HL-60/S4 (cell line): ENCODE measurements at regions not wholly inside any gene's neighbourhood (a gene's known extent, or its start where the extent isn't known, plus 50 kb on each side); places are given as distances from the start of the nearest gene placed in this dataset.
"Not testable (repeated sequence)": the region's sequence is repeated elsewhere in the genome, so short reads cannot be mapped to it uniquely, and the experiment has no call there.

Experiments used
- in situ Hi-C: fragments of 300-500 bp; cut with MboI; formaldehyde crosslinking; loops from 2 replicates; pipeline ENCODE4 v1.14.3; 2022; ENCODE audit warnings: low sequenced_read_pairs

DNA sequence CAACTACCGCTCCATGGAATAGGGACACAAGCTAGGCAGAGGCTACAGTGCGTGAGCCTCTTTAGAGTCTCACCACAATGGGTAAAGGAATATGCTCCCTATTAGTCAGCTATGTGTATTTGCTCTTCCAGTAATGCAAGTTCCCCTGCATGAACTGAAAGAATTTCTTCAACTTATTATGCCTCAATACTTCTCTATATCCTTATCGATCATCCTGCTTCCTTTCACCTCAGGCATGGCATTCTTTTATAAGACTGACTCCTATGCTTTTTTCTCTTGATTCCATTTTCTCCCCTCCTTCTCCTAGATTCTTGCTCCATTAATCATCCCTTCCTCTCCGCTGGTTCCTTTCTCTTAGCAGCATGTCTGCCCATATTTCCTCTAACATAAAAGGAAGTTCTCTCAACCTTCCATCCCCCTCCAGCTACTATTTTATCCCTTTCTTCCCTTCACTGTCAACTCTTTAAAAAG, 94.5 kb upstream of the CPM start:
- in situ Hi-C loops, result no loop called here

DNA sequence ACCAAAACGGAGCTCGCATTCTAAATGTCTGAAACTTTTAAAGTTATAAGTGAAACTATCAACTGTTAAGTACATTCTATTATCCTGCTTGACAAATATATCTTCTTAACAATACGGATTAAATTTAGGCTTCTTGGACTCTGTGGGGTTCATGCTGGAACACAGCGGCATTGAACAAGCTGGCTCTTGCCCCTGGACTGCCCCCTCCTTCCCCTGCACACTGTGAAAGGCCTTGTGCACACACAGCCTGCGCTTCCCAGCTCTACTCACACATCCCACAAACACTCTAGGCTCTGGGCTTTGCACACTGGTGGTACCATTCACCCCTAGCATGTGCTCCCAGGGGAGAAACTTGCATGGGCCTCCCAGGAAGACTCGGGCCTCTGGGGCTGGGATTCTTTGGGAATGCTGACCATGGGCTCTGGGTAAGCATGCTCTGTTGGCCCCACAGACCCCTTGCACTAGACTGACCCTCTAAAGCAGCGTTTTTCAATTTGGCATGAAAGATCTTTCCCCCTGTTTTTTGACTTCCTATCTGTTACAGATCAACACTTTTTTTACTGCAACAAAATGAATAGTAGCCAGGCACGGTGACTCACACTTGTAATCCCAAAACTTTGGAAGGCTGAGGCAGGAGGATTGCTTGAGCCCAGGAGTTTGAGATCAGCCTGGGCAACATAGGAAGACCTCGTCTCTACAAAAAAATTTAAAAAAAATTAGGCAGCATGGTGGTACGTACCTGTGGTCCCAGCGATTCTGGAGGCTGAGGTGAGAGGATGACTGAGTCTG, 96.2 kb upstream of the CPM start:
- in situ Hi-C loops, result no loop called here

DNA sequence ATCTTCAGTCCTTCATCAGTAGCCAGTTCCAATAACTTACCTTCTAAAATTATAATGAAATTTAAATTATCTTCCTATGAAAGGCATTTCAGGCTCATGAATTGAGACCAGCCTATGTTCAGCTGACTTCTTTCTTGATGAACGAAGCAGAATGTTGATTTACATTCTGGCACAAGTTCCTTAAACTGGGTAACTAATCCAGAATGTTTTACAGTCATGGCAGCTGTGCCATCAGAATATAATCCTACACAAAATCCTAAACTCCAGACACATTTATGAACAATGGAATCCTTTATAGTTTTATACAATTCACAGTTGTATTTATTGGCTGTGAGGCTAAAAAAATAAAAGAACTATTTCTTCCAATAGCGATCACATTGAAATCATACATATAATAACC, 97.3 kb upstream of the CPM start:
- in situ Hi-C loops, result no loop called here

DNA sequence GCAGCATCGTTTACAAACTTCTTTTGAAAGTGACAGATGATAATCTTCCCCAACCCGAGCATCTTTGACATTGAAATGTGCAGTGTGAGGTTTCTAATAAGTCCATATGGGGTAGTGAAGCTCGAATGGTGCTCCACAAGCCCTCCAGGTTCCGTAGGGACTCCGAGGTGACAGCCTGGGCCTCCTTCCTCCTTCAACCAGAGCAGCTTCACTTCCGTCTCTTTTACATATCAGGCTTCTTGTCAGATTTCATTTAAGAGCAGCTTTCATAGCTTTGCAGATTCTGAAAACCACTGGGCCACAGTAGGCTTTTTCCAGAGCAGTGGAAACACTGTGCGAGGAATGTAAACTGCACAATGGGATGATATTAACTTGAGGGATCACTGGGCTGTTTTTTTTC, 103.6 kb upstream of the CPM start:
- in situ Hi-C loops, result no loop called here

DNA sequence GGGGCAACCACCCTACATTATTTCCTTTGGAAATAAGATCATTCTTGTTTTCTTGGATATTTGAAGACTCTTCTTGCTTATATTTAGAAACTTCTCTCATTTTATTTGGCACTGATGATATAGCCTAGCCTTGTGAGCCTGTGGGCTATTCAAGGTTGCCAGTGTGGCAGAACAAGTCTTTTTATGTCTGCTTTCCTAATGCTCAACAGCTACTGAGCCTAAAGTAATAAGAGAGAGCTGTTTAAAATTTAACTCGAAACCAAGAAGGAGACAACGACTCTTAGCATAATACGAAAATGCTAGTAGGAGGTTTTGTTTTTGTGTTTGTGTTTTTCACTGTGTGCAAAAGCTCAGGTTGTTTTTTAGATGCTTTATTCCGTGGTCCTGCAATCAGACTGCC, 104.0 kb upstream of the CPM start:
- in situ Hi-C loops, result no loop called here

DNA sequence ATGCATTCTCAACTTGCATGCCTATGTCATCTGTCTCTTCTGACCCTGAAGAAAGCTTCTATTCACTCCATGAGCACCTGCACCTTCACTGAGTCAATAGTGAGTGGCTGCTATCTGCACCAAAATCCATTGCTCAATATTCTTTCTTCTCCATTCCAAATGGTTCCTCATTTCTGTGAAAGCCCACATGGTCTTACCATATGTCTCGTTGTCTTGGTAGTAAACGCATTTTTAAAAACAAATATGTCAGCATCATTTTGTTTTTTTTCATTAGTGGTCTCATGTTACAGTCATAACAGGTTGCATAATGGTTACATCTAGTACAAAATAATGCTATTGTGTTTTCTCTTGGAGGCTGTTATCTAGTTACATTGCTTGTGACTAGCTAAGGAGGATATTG, 106.9 kb upstream of the CPM start:
- in situ Hi-C loops, result no loop called here

DNA sequence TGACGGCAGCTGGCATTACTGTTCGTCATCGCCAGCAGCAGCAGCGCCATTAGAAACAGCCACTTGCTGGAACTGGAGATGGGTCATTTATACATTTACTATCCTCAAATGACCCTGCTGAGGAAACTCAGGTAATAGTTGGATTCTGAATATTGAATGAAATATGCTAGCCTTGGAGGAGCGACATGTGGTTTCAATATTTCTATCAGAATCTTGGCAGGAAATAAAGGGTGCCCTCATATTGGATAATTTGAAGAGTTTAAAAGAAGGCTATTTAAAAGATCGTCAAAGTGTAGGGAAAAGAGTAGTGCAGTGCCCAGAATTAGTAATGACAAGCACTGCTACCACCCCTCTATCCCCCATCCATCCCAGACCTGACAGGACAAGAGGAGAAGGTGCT, 109.6 kb upstream of the CPM start:
- in situ Hi-C loops, result no loop called here

DNA sequence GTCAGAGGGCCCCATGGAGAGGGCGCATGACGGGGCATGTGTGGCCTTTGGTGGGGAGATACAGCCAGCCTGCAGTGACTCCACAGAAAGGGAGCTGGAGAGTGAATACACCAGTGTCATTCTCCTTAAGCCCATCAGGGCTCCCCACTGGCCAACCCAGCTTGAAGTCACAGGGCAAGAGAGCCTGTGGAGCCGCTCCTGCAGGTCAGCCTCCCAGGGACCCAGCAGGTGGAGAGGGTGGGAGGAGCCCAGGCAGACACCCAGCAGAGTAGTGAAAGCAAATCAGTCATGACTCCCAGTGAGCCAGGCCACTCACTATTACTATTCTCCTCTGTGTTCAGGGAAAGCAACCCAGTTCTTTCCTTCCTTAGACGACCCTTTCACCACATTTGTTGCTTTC, 110.0 kb upstream of the CPM start:
- in situ Hi-C loops, result no loop called here

DNA sequence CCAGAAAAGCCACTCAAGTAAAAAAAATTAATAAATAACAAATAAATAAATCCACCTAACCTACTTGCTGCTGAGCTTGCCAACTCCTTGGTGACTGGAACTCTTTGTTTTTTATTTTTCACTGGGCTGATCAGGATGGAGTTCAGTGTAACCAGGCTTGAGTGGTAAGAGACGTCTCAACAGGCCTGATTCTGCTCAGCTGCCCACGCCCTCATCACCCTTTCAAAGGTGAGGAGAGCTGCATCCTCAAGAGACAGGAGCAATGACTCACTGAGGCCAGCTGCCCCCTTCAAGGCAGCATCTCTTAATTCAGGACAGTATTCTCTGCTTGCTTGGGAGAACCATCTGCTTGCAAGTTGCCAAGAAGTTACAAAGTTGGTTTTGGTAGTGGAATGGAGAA, 111.9 kb upstream of the CPM start:
- in situ Hi-C loops, result no loop called here

DNA sequence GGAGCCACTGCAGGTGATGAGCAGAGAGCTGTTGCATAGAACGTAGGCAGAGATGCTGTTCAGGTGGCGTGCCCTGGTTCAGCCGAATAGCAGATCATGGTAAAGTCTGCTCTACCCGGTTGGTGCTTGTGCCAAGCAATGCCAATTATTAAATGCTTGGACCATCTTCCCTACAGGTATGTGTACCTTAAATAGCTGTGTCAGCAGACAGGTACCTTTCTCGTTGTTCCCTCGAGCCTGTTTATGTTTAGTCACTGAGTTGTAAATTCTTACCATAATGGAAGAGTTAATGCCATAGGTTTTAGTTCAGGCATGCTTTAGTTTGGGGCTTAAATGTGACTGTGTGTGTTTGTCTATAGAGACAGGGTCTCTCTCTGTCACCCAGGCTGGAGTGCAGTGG, 112.5 kb upstream of the CPM start:
- in situ Hi-C loops, result no loop called here

DNA sequence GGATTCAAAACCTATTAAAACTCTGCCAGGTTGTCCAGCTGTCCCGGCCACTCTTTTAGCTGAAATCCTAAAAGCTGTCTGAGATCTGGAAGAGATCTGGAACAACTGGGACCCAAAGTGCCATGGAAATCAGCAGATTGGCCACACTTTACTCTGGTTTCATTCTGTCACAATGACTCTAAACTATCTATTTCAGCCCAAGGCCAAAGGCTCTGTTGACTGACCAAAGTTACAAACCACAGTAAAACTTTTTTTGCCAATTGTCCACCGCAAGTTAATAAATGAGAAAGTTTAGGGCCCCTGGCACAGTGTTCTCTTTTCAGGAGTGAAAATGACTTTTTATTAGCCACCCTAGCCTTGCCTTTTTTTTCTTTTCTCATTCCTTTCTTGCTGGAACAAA, 113.4 kb upstream of the CPM start:
- in situ Hi-C loops, result no loop called here

DNA sequence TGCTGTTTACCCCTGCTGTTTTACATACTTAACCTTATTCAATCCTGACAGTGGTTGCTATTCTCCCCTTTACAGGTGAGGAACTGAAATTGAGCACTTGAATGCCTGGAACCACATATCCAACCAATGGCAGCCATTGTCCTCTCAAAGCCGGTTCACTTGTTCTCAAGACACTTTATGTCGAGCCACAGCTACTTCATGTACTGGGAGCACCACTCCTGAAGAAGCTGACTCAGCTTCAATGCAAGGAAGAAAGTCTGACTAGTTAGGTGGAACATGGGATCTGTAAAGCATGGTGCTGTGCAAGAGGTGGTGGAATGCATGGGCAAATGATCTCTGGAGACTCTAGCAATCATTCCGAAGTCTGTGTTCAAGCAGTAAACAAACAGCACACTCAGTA, 113.9 kb upstream of the CPM start:
- in situ Hi-C loops, result no loop called here

DNA sequence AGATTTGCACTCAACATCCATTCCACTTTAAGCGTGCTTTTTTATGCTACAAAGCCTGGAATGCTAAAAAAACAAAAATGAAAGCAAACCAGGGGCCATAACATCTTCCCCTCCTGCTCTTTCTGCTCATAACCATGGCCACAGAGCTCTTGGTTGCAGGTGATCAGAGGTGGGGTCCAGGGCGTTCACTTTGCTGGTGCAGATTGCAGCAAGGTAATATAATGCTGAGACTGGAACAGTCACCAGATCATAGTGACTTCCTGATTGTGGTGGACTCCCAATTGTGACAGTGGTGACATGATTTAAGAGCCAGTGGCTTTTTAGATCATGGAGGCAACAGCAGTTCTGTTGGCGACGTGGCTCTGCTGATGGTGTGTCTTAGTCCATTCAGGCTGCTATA, 115.0 kb upstream of the CPM start:
- in situ Hi-C loops, result no loop called here

DNA sequence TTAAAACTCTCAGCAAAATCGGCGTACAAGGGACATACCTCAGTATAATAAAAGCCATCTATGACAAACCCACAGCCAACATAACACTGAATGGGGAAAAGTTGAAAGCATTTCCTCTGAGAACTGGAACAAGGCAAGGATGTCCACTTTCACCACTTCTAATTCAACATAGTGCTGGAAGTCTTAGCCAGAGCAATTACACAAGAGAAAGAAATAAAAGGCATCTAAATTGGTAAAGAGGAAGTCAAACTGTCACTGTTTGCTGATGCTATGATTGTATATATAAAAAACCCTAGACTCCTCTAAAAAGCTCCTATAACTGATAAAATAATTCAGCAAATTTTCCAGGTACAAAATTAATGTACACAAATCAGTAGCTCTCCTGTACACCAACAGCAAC, 116.9 kb upstream of the CPM start:
- in situ Hi-C loops, result not testable (repeated sequence)

DNA sequence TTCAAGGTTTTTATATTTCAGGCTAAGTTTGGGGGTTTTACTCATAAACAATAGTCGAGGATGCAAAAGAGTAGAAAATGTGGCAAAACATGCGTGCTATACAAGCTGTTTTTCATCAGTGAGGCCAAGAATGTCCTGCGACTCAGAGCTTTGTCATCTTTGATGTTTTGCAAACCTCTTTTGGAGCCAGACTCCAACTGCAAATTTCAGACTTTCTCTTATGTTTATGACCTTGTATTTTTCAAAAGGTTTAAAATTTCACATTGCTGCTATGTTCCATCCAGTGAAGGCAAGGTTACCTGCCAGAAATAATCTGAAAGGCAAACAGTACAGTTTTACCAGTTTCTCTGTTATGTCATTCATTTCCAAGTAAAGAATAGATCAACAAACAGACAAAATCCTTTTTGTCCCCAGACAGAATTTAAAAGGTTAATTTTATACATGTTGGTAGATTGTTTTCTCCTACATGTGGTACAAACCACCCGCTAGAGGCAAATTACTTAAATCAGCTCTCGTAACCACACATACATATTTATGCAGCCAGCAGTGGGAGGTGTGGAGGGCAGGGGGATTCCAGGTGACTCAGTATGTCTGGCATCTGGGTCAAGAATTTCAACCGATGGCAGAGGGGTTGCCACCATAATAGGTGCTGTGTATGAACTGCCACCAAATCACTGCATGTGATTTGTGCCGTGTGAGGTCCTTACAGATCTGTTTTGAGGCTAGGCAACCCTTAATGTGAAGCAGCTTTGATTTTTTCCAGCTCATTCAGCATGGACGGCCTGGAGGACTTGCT, 119.8 kb upstream of the CPM start:
- in situ Hi-C loops, result no loop called here

DNA sequence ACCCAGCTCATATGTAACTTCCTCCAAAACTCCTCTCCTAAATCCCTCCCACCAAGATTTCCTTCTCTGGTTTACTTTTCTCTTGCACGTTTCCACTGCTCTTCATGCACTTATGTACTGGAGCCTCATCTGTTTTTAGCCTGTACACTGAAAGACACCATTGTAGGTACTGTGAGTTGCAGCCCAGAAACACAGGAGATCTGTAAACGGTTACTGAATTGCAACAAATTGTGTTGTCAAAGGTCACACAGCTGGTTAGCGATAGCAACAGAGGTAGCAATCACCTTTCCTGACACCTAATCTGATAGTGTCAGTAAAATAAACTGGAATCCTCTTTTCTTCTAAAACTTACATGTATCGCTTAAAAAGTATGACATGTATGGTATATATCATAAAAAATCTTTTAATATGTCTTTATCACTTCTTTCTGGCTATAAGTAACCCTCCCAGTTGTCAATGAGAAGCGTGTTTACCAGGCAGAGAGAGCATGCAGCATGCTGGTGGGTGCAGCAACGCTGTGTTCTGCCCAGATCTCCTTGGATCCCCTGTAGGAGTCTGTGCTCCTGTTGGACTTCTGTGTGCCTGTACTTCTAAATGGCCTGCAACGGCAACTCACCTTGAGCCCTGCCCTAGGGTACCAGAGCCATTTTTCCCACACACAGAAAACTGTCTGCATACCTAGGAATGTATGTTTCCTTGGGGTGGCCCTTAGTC, 121.5 kb upstream of the CPM start:
- in situ Hi-C loops, result no loop called here

DNA sequence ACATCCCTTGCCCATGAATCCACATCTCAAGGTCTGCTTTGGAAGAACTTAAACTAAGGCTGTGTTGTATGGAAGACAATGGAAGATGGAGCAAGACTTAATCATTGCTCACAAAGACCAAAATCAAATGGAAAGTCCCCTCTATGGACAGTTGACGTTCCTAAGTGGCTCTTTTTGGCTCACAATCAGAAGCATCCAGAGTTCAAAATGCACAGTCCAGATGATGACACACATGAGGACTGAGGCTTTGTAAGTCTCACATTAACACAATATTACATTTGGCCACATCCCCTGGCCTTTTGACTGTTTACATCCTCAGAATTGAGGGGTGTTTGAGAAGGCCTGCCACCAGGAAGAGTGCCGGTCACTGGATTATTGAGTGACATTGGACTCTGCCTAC, 122.3 kb upstream of the CPM start:
- in situ Hi-C loops, result no loop called here

DNA sequence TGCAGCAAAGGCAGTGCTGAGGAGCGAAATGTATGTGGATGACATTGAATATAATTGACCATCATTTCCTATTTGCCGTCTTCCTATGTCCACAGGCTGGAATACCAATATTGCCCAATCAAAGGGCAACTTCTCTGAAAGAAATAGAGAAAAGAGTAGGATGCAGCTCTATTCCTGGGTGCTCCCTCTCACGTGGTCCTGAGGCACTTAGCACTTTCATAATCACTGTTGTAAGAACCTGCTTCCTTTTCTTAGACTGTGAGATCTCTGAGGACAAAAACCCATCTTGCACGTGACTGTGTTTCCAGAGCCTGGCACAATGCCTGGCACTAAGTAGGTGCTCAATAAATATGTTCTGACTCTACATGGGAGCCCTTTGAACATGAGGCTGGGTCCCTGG, 122.7 kb upstream of the CPM start:
- in situ Hi-C loops, result no loop called here

DNA sequence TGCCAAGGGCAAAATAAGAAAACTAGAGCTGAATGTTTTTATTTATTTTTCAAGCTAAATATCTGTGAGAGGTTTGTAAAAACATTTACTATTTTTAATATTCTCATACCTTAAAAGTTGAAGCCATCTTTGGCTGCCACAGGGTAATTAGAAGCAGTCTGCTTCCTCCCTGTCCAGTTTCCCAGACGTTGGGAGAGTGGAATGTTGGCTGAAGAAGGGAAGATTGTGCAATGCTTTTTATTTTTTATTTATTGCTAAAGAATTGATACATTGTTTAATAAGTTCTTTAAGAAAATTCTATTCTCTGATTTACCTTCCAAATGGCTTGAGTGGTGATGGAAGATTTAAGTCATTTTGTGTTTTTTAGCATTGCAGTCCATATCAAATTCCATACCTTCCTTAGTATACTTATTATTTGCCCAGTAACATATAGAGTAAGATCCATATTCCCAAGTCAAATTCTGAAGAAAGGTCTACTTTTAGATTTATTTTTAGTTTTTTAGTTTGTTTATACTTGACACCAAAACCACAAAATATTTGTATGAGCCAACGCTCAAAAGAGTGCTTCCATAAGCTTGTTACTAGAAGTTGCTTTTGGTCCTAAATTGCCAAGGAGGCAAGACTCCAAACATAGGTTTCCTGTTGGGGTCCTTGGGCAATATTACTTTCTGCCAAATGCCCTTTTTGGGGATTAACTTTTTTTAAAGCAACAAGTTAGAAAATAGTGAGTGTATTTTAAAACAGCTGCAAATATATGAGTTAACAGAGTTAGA, 124.0 kb upstream of the CPM start:
- in situ Hi-C loops, result no loop called here

DNA sequence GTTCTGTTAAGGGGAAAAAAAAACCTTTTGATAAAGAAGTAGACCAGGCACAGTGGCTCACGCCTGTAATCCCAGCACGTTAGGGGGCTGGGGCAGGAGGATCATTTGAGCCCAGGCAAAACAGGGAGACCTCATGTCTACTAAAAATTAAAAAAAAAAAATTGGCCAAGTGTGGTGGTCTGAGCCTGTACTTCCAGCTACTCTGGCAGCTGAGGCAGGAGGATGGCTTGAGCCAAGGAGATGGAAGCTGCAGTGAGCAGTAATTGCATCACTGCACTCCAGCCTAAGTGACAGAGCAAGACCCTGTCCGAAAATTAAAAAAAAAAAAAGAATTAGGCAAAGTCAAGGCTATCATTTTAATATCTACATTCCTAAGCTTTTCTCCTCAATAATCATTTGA, 124.8 kb upstream of the CPM start:
- in situ Hi-C loops, result no loop called here
